ENCODE measurements at regions not wholly inside any gene's neighbourhood (a gene's known extent, or its start where the extent isn't known, plus 50 kb on each side); places are given as distances from the start of the nearest gene placed in this dataset.

DNA sequence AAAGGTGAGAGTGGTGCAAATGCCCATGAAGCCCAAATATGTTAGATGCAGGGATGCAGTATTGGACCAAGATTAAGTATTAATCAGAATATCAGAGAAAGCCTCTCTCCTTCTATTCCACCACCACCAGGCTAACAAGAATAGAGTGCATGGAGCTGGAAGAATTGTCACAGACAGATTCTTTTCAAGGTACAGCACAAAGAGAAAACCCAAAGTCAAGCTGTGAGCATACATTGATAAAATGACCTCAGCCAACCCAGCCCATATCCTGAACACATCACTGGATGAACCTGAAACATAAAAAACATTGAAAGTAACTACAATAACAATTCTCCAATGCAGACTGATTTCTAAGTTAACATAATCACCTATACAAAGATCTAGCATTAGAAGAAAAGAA, 445.7 kb upstream of the NETO1 start:
- TF ChIP-seq, protein P1, sequence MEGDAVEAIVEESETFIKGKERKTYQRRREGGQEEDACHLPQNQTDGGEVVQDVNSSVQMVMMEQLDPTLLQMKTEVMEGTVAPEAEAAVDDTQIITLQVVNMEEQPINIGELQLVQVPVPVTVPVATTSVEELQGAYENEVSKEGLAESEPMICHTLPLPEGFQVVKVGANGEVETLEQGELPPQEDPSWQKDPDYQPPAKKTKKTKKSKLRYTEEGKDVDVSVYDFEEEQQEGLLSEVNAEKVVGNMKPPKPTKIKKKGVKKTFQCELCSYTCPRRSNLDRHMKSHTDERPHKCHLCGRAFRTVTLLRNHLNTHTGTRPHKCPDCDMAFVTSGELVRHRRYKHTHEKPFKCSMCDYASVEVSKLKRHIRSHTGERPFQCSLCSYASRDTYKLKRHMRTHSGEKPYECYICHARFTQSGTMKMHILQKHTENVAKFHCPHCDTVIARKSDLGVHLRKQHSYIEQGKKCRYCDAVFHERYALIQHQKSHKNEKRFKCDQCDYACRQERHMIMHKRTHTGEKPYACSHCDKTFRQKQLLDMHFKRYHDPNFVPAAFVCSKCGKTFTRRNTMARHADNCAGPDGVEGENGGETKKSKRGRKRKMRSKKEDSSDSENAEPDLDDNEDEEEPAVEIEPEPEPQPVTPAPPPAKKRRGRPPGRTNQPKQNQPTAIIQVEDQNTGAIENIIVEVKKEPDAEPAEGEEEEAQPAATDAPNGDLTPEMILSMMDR (conservative IDR thresholded peaks at IDR 0.05), result no peak
- no peak for TF ChIP-seq ZFX (IDR thresholded peaks at IDR 0.05)

Measured in C4-2B (cell line).